PC-9 (cell line): ENCODE measurements at regions not wholly inside any gene's neighbourhood (a gene's known extent, or its start where the extent isn't known, plus 50 kb on each side); places are given as distances from the start of the nearest gene placed in this dataset.
A peak's percentile ranks its signal among the peaks of the same experiment; 100 is the strongest.

Experiments
- BruUV-seq: library from RNA; stranded (reverse); fragments of 400-500 nt; replicated peaks from 2 replicates; lab custom pipeline; 2021; lab: Mats Ljungman, UMichigan
- CTCF ChIA-PET: fragments of 300-600 bp; sonication (Branson Sonifier 250); formaldehyde crosslinking; loops from one replicate; lab custom pipeline; 2022; ENCODE audit warnings: antibody characterized with exemption; lab: Charles Lee
- POLR2A ChIA-PET: fragments of 300-600 bp; sonication (Branson Sonifier 250); formaldehyde crosslinking; loops from one replicate; lab custom pipeline; 2022; ENCODE audit warnings: antibody characterized with exemption; ENCODE audit not compliant: unreplicated experiment; lab: Charles Lee
- DNase-seq, 2 experiments: peaks; one replicate each; pipeline versions ENCODE4 v3.0.0 to v3.0.0-alpha.2; 2015 to 2022; ENCODE audit warnings: mixed read lengths in 1 of 2
- H2AFZ ChIP-seq: fragments of 200-600 bp; sonication (generic); 2 replicates; pipeline ENCODE4 v1.8.1; 2017; ENCODE audit warnings: antibody characterized with exemption
- H3F3A ChIP-seq: fragments of 200-600 bp; sonication (generic); 2 replicates; pipeline ENCODE4 v1.8.1; 2017; ENCODE audit warnings: antibody characterized with exemption, mild to moderate bottlenecking, low read depth; ENCODE audit not compliant: insufficient read depth
- H3K27ac ChIP-seq: fragments of 200-600 bp; sonication (generic); 2 replicates; pipeline ENCODE4 v1.6.1; 2016; ENCODE audit warnings: mixed run types
- H3K27me3 ChIP-seq: fragments of 200-600 bp; sonication (generic); 2 replicates; pipeline ENCODE4 v1.6.1; 2016; ENCODE audit warnings: low read depth, mixed run types; ENCODE audit not compliant: insufficient read depth
- H3K36me3 ChIP-seq: fragments of 200-600 bp; sonication (generic); 2 replicates; pipeline ENCODE4 v1.6.1; 2016; ENCODE audit warnings: low read depth, mixed run types
- H3K4me1 ChIP-seq: fragments of 200-600 bp; sonication (generic); replicated peaks from 2 replicates; pipeline ENCODE4 v1.6.1; 2016; ENCODE audit warnings: mixed run types; ENCODE audit not compliant: insufficient read depth
- H3K4me2 ChIP-seq: fragments of 200-600 bp; sonication (generic); 2 replicates; pipeline ENCODE4 v1.6.1; 2017; ENCODE audit warnings: mixed run types
- H3K4me3 ChIP-seq: fragments of 200-600 bp; sonication (generic); 2 replicates; pipeline ENCODE4 v1.6.1; 2016; ENCODE audit warnings: mixed run types
- H3K79me2 ChIP-seq: fragments of 200-600 bp; sonication (generic); 2 replicates; pipeline ENCODE4 v1.6.1; 2017; ENCODE audit warnings: low read depth, mixed run types
- H3K9me2 ChIP-seq: fragments of 200-600 bp; sonication (generic); 2 replicates; pipeline ENCODE4 v1.8.1; 2017; ENCODE audit warnings: mild to moderate bottlenecking; ENCODE audit not compliant: insufficient read depth
- H3K9me3 ChIP-seq: fragments of 200-600 bp; sonication (generic); 2 replicates; pipeline ENCODE4 v1.8.1; 2016; ENCODE audit warnings: low read depth; ENCODE audit not compliant: insufficient read depth
- H4K20me1 ChIP-seq: fragments of 200-600 bp; sonication (generic); 2 replicates; pipeline ENCODE4 v1.8.1; 2017; ENCODE audit not compliant: insufficient read depth
- CTCF ChIP-seq: fragments of 200-600 bp; sonication (generic); conservative IDR thresholded peaks from 2 replicates; pipeline ENCODE4 v1.6.1; 2017; ENCODE audit warnings: mixed run types, antibody characterized with exemption, mild to moderate bottlenecking, moderate library complexity
- EZH2 ChIP-seq: fragments of 200-600 bp; sonication (generic); IDR thresholded peaks from 2 replicates; pipeline ENCODE4 v1.8.0; 2017; ENCODE audit warnings: antibody characterized with exemption, low read depth
- intact Hi-C: fragments of 100-400 bp; cut with micrococcal nuclease; formaldehyde crosslinking; loops from one replicate; pipeline ENCODE4 v1.10.0; 2022; ENCODE audit not compliant: unreplicated experiment

GRCh38 chr2:224645722-224646121 lies 60.6 kb upstream of the CUL3 start:
- peak; percentile 15 to 99 for DNase-seq
- Histone ChIP-seq H3K9me3 (no peaks in the 10 kb centered on the region), H3K36me3 (no peaks in the 10 kb centered on the region), H3K27me3 (no peaks in the 10 kb centered on the region), H2AFZ (0 out of 2 replicates have a peak overlapping the region, but pooled peaks have one; percentile 1), H3K79me2 (no peaks in the 10 kb centered on the region), H3K27ac (peak overlapping the region; percentile 12; the same call in 1 of the 2 replicates), H3K4me1 (peaks cover 15% of the 10 kb centered on the region), H3K9me2 (no peaks in the 10 kb centered on the region), H4K20me1 (no peaks in the 10 kb centered on the region), H3K4me2 (peak overlapping the region; percentile 40), H3K4me3 (no peak overlapping the region), H3F3A (peaks cover 14% of the 10 kb centered on the region; the same call in 1 of the 2 replicates)
- TF ChIP-seq EZH2 (no peak), CTCF (no peak)
- intact Hi-C loops, result loop anchor here (1.0 to 5.0 kb wide), 2 partner anchors 138 to 288 kb away; no protein-coding TSS in a partner anchor
- BruUV-seq, result no TSS peak
- POLR2A ChIA-PET, result no interaction called here
- CTCF ChIA-PET, result interaction anchor here (0.6 to 0.9 kb wide), 4 partner anchors 59 to 1678 kb away, joined by 3 to 5 read pairs (median 3); no protein-coding TSS in a partner anchor

DNA sequence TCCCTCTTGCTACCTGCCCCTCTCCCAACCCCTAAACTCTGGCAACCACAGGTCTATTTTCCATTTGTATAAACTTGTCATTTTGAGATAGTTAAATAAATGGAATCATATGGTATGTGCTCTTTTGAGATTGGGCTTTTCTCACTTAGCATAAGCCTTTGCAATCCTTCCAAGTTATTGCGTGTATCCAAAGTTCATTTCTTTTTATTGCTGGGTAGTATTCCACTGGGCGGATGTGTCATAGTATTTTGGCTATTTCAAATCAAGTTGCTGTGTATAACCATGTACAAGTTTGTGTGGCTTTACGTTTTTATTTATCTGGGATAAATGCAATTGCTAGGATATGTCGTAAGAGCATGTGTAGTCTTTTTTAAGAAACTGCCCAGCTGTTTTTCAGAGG lies 55.5 kb upstream of the CUL3 start:
- ChIA-PET POLR2A (no interaction called here), CTCF (no interaction called here)
- peaks cover 11% of the 10 kb centered on the region for H3K4me1 ChIP-seq
- intact Hi-C loops, result no loop called here
- no peaks in the 10 kb centered on the region for H3K27me3 ChIP-seq
- H3K4me3 ChIP-seq, result no peak overlapping the region
- H3K36me3 ChIP-seq, result no peaks in the 10 kb centered on the region
- H3K27ac ChIP-seq, result no peak overlapping the region
- no TSS peak for BruUV-seq
- H3K9me2 ChIP-seq, result no peaks in the 10 kb centered on the region
- no peak overlapping the region for H3K4me2 ChIP-seq
- TF ChIP-seq CTCF (no peak), EZH2 (no peak)
- H3K9me3 ChIP-seq, result no peaks in the 10 kb centered on the region
- H2AFZ ChIP-seq, result no peak overlapping the region
- no peaks in the 10 kb centered on the region for H3K79me2 ChIP-seq
- H4K20me1 ChIP-seq, result no peaks in the 10 kb centered on the region
- H3F3A ChIP-seq, result peaks cover 7% of the 10 kb centered on the region; the same call in 1 of the 2 replicates
- DNase-seq, result no peak

GRCh38 chr2:224638301-224638823 lies 53.2 kb upstream of the CUL3 start:
- DNase-seq, result no peak
- H3K79me2 ChIP-seq, result no peaks in the 10 kb centered on the region
- peak overlapping the region; percentile 13; the same call in 1 of the 2 replicates for H2AFZ ChIP-seq
- no TSS peak for BruUV-seq
- H3K9me3 ChIP-seq, result no peaks in the 10 kb centered on the region
- H3K4me3 ChIP-seq, result no peak overlapping the region
- ChIA-PET POLR2A (no interaction called here), CTCF (no interaction called here)
- H3K27ac ChIP-seq, result no peak overlapping the region
- no peaks in the 10 kb centered on the region for H3K9me2 ChIP-seq
- H4K20me1 ChIP-seq, result no peaks in the 10 kb centered on the region
- no peaks in the 10 kb centered on the region for H3F3A ChIP-seq
- H3K4me1 ChIP-seq, result 0 out of 2 replicates have a peak, but pooled peaks cover 4% of the 10 kb centered on the region
- no peaks in the 10 kb centered on the region for H3K27me3 ChIP-seq
- TF ChIP-seq EZH2, result no peak
- TF ChIP-seq CTCF, result no peak
- intact Hi-C loops, result no loop called here
- no peaks in the 10 kb centered on the region for H3K36me3 ChIP-seq
- no peak overlapping the region for H3K4me2 ChIP-seq
